Lung (tissue), 11 donors: ENCODE measurements at regions not wholly inside any gene's neighbourhood (a gene's known extent, or its start where the extent isn't known, plus 50 kb on each side); places are given as distances from the start of the nearest gene placed in this dataset.
"Not testable (repeated sequence)": the region's sequence is repeated elsewhere in the genome, so short reads cannot be mapped to it uniquely, and the experiment has no call there.

Experiments used
- ATAC-seq: fragments of 200-7000 bp; cut with Tn5 transposase; one replicate; pipeline ENCODE4 v1.9.1; 2020; ENCODE audit warnings: moderate number of reproducible peaks; ENCODE audit not compliant: insufficient read depth, low FRiP score
- DNase-seq, 3 donors: peaks; one replicate each; pipeline ENCODE4 v3.0.0-alpha.2; 2013 to 2017
- H3K27ac ChIP-seq, 2 donors: one replicate each; pipeline ENCODE4 v1.5.1; 2013; ENCODE audit warnings: mild to moderate bottlenecking in 2 of 2, moderate library complexity in 2 of 2, control low read depth in 1 of 2, inconsistent platforms in 1 of 2, low read depth in 1 of 2, low read length in 1 of 2
- H3K27me3 ChIP-seq, 3 donors: one replicate each; pipeline ENCODE4 v1.5.1; 2013; ENCODE audit warnings: low read length in 2 of 3; ENCODE audit not compliant: control insufficient read depth in 3 of 3, insufficient read depth in 3 of 3
- H3K36me3 ChIP-seq, 4 donors: one replicate each; pipeline ENCODE4 v1.5.1; 2013; ENCODE audit warnings: low read length in 4 of 4, mild to moderate bottlenecking in 1 of 4, moderate library complexity in 1 of 4; ENCODE audit not compliant: control insufficient read depth in 4 of 4, insufficient read depth in 4 of 4
- H3K4me1 ChIP-seq, 5 donors: one replicate each; pipeline ENCODE4 v1.5.1; 2013; ENCODE audit warnings: low read length in 5 of 5, mild to moderate bottlenecking in 2 of 5, moderate library complexity in 1 of 5; ENCODE audit not compliant: control insufficient read depth in 5 of 5, insufficient read depth in 5 of 5
- H3K4me3 ChIP-seq: one replicate; pipeline ENCODE4 v1.5.1; 2013; ENCODE audit warnings: mild to moderate bottlenecking, control low read depth, moderate library complexity
- H3K9ac ChIP-seq, 2 donors: one replicate each; pipeline ENCODE4 v1.5.1; 2013; ENCODE audit warnings: low read length in 2 of 2, control low read depth in 1 of 2; ENCODE audit not compliant: insufficient read depth in 1 of 2
- H3K9me3 ChIP-seq, 4 donors: one replicate each; pipeline ENCODE4 v1.5.1; 2013; ENCODE audit warnings: low read length in 3 of 4, mild to moderate bottlenecking in 1 of 4, moderate library complexity in 1 of 4; ENCODE audit not compliant: control insufficient read depth in 4 of 4, insufficient read depth in 3 of 4
- WGBS, 2 donors: extraction: QIAGEN DNeasy Blood & Tissue Kit; methylation state at CpG; one replicate each; pipeline ENCODE4 v1.1.7; 2013; 5-methylcytosine and 5-hydroxymethylcytosine counted together
- TF ChIP-seq, protein P1 (sequence below): IDR thresholded peaks from 2 replicates; pipeline ENCODE4 v1.5.1; 2012; ENCODE audit warnings: mild to moderate bottlenecking; ENCODE audit errors: control extremely low read depth, extremely low read depth
- donor health status: control.
- donor health status: control.
- donor health status: Bipolar disorder and iron deficiency.
- donor health status: healthy.
- donor health status: DM: yes; HTN: yes; CAD: no.

DNA sequence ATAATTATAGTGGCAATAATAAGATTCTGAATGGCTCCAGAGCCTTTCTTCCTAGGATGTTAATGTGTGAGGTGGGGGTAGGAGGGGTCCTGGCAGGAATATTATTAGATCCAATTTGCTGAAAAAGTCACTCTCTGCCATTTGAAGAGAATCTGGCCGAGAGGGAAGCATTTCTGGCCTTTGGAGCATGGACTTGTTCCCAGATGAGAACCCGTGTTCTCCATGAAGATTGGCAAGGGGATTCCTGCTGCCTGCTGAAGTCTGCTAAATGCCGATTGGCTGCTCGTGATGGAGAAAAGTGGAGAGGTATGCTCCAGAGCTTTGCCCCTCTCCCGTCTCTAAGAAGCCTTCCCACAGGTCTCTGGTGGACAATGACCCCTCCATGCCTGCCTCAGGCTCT, 135.6 kb downstream of the TRIM43 start:
- DNase-seq, H3K36me3 ChIP-seq, H3K27ac ChIP-seq, H3K4me3 ChIP-seq, ATAC-seq, H3K4me1 ChIP-seq, H3K9me3 ChIP-seq, H3K27me3 ChIP-seq, H3K9ac ChIP-seq: not testable (repeated sequence)
- 89 to 94% methylated on average over 5 of the region's 5 CpGs for WGBS, 2 donors

DNA sequence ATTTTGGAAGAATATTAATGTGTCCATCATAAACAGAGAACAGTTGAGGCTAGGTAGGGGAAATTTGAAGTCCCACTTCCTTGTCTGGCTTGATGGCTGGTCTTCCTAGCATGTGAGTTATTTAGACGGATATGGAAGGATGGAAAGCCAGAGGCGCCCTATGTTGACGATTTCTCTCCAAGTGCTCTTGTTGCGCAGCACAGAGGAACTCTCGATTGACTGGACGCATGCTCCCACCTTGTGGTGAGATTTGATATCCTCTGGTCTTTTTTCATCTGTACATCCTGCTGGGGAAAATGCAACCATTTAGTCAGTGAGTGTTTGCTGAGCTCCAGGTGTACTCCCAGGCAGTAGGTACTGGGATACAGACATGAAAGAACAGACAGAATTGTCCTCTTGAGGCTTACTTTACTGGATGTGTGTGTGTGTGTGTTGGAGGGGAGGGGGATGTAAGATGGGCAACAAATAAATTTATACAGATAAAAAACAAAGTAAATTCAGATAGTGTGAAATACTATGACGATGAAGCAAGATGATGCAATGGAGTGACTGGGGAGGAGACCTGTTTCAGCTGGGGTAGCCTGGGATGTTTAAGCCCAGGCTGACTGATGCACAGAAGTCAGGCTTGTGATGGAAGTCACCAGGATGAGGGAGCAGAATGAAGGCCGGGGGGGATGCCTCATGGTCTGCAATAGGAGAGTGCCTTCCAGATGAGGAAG, 137.2 kb downstream of the TRIM43 start:
- H3K36me3 ChIP-seq: no peaks in the 10 kb centered on the region
- no peak overlapping the region for H3K4me3 ChIP-seq
- no peaks in the 10 kb centered on the region for H3K4me1 ChIP-seq
- peak; percentile 83 to 93 (median 89) for DNase-seq
- H3K27me3 ChIP-seq: peaks cover 0 to 2% (median 0%) of the 10 kb centered on the region in 3 donors
- ATAC-seq: peak; percentile 91
- H3K27ac ChIP-seq: no peak overlapping the region
- 21 to 22% methylated on average over 8 of the region's 8 CpGs for WGBS, 2 donors
- H3K9me3 ChIP-seq: no peaks in the 10 kb centered on the region
- no peak overlapping the region for H3K9ac ChIP-seq
- TF ChIP-seq, protein P1, sequence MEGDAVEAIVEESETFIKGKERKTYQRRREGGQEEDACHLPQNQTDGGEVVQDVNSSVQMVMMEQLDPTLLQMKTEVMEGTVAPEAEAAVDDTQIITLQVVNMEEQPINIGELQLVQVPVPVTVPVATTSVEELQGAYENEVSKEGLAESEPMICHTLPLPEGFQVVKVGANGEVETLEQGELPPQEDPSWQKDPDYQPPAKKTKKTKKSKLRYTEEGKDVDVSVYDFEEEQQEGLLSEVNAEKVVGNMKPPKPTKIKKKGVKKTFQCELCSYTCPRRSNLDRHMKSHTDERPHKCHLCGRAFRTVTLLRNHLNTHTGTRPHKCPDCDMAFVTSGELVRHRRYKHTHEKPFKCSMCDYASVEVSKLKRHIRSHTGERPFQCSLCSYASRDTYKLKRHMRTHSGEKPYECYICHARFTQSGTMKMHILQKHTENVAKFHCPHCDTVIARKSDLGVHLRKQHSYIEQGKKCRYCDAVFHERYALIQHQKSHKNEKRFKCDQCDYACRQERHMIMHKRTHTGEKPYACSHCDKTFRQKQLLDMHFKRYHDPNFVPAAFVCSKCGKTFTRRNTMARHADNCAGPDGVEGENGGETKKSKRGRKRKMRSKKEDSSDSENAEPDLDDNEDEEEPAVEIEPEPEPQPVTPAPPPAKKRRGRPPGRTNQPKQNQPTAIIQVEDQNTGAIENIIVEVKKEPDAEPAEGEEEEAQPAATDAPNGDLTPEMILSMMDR: peak; percentile 46

DNA sequence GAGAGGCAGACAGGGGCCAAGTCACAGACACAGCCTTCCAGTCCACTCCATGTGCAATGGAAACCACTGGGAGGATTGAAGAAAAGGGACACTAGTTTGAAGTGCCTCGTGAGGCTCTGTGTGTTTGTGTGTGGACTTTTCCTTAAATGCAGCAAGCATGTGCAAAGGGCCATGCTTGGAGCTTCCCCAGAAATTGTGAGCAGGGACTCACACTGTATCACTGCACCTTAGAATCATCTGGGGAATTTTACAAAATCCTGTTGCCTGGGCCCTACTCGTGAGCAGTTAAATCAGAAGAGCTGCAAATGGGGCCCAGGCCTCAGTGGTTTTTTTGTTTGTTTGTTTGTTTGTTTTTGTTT, 137.8 kb downstream of the TRIM43 start:
- H3K4me1 ChIP-seq: no peaks in the 10 kb centered on the region
- no peak overlapping the region for H3K4me3 ChIP-seq
- 82 to 98% methylated on average over 2 of the region's 2 CpGs for WGBS, 2 donors
- H3K9me3 ChIP-seq: no peaks in the 10 kb centered on the region
- H3K27me3 ChIP-seq: peaks cover 0 to 2% (median 0%) of the 10 kb centered on the region in 3 donors
- DNase-seq (no peak), ATAC-seq (no peak)
- H3K27ac ChIP-seq: no peak overlapping the region
- no peaks in the 10 kb centered on the region for H3K36me3 ChIP-seq
- no peak overlapping the region for H3K9ac ChIP-seq
- TF ChIP-seq, protein P1: no peak

DNA sequence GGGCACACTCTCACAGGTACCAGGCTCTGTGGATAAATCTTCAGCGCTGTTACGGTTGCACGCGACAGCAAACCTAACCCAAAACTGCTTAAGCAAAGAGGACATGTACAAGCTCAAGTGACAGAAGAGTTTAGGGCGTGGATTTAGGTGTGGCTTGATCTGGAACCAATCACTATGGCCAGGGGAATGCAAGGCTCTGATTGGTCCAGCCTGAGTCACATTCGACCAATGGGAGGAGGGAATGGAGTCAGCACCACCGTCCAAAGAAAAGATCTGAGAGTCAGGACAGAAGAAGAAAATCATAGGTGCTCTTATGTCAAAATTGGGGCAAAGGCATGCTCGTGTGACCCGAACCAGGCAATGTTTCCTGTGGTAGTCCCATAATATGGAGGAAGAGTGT, 139.0 kb downstream of the TRIM43 start:
- no peak for ATAC-seq
- Histone ChIP-seq H3K9me3 (no peaks in the 10 kb centered on the region), H3K4me1 (no peaks in the 10 kb centered on the region)

More for the DNA sequence above, 139.0 kb downstream of the TRIM43 start:
- WGBS, 2 donors: 85 to 88% methylated on average over 9 of the region's 9 CpGs
- Histone ChIP-seq H3K27me3 (peaks cover 0 to 2% (median 0%) of the 10 kb centered on the region in 3 donors), H3K4me3 (no peak overlapping the region), H3K36me3 (no peaks in the 10 kb centered on the region), H3K27ac (no peak overlapping the region), H3K9ac (no peak overlapping the region)
- TF ChIP-seq, protein P1: no peak
- DNase-seq: no peak
